ENCODE measurements at regions not wholly inside any gene's neighbourhood (a gene's known extent, or its start where the extent isn't known, plus 50 kb on each side); places are given as distances from the start of the nearest gene placed in this dataset.
A peak's percentile ranks its signal among the peaks of the same experiment; 100 is the strongest.

- Mint-ChIP-seq H3K36me3 (peaks cover 11% of the 10 kb centered on the region), H3K9me3 (peaks cover 2 to 8% of the 10 kb centered on the region in 2 donors), H3K27ac (no peak overlapping the region), H3K27me3 (ENCODE audit: low read depth in 2 of 2) (peaks cover 0 to 7% of the 10 kb centered on the region in 2 donors), H3K4me3 (no peak overlapping the region), H3K4me1 (peaks cover 25 to 26% of the 10 kb centered on the region in 2 donors)
- ATAC-seq (no peak), DNase-seq (no peak)
- WGBS (ENCODE audit: insufficient coverage): 79% methylated on average over 2 of the region's 3 CpGs
- Histone ChIP-seq H3K27ac (ENCODE audit: low read length) (no peak overlapping the region), H3K9me3 (ENCODE audit: control insufficient read depth, insufficient read depth, low read length) (no peaks in the 10 kb centered on the region), H3K4me1 (ENCODE audit: control insufficient read depth, insufficient read depth, low read length) (peaks cover 3% of the 10 kb centered on the region), H3K27me3 (ENCODE audit: control insufficient read depth, insufficient read depth, low read length) (no peaks in the 10 kb centered on the region), H3K4me3 (ENCODE audit: low read length) (no peak overlapping the region), H3K36me3 (ENCODE audit: control insufficient read depth, insufficient read depth, low read length) (no peaks in the 10 kb centered on the region)
- TF ChIP-seq, protein P1, sequence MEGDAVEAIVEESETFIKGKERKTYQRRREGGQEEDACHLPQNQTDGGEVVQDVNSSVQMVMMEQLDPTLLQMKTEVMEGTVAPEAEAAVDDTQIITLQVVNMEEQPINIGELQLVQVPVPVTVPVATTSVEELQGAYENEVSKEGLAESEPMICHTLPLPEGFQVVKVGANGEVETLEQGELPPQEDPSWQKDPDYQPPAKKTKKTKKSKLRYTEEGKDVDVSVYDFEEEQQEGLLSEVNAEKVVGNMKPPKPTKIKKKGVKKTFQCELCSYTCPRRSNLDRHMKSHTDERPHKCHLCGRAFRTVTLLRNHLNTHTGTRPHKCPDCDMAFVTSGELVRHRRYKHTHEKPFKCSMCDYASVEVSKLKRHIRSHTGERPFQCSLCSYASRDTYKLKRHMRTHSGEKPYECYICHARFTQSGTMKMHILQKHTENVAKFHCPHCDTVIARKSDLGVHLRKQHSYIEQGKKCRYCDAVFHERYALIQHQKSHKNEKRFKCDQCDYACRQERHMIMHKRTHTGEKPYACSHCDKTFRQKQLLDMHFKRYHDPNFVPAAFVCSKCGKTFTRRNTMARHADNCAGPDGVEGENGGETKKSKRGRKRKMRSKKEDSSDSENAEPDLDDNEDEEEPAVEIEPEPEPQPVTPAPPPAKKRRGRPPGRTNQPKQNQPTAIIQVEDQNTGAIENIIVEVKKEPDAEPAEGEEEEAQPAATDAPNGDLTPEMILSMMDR (IDR thresholded peaks at IDR 0.05): no peak
- intact Hi-C loops (cut with micrococcal nuclease): no loop called here
Measured at GRCh38 chr21:35477622-35478021, 428.5 kb upstream of the RUNX1 start.

DNA sequence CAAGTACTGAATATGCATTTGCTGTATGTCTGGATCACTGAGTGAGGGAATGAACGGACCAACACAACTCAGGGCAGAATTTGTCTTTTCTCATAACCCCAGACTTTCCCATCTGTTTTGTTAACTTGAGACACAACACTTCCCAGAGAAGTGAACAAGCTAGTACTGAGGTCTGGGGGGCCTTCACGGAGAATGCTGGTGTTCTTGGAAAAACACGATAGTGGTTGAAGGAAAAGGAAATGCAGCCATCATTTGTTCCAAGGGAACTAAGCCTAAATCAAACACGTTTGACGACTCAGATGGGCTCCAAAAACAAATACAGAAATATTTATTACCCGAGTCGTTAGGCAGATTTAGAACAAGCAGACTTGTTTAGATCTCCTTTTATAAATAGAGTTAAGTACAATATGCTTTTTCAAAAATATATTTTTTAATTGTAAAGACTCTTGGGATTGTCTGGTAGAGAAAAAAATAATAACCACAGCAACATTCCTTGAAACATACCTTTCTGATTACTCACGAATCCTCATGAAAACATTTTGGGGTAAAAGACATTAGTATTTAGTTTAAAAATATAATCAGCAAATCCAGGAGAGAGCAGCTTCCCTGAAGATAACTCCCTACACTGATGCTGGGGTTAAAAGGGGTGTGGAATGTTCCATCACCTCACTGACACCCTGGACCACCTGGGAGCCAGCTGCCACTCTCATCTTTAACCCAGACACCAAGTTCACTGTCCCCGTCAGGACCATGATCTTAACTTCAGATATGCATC is 427.7 kb upstream of the RUNX1 start:
- intact Hi-C loops (cut with micrococcal nuclease): no loop called here
- Mint-ChIP-seq H3K4me3 (peak overlapping the region; percentile 17), H3K27ac (peak overlapping the region; percentile 19 to 66), H3K9me3 (peaks cover 2 to 8% of the 10 kb centered on the region in 2 donors), H3K27me3 (ENCODE audit: low read depth in 2 of 2) (peaks cover 0 to 7% of the 10 kb centered on the region in 2 donors), H3K36me3 (peaks cover 11% of the 10 kb centered on the region), H3K4me1 (peaks cover 25 to 26% of the 10 kb centered on the region in 2 donors)
- 80% methylated on average over 3 of the region's 9 CpGs for WGBS (ENCODE audit: insufficient coverage)
- ATAC-seq (no peak), DNase-seq (no peak)
- H3K27me3 ChIP-seq (ENCODE audit: control insufficient read depth, insufficient read depth, low read length): no peaks in the 10 kb centered on the region
- H3K4me3 ChIP-seq (ENCODE audit: low read length): no peak overlapping the region
- H3K36me3 ChIP-seq (ENCODE audit: control insufficient read depth, insufficient read depth, low read length): no peaks in the 10 kb centered on the region
- TF ChIP-seq, protein P1 (IDR thresholded peaks at IDR 0.05): no peak
- H3K4me1 ChIP-seq (ENCODE audit: control insufficient read depth, insufficient read depth, low read length): peaks cover 3% of the 10 kb centered on the region
- H3K9me3 ChIP-seq (ENCODE audit: control insufficient read depth, insufficient read depth, low read length): no peaks in the 10 kb centered on the region
- no peak overlapping the region for H3K27ac ChIP-seq (ENCODE audit: low read length)

DNA sequence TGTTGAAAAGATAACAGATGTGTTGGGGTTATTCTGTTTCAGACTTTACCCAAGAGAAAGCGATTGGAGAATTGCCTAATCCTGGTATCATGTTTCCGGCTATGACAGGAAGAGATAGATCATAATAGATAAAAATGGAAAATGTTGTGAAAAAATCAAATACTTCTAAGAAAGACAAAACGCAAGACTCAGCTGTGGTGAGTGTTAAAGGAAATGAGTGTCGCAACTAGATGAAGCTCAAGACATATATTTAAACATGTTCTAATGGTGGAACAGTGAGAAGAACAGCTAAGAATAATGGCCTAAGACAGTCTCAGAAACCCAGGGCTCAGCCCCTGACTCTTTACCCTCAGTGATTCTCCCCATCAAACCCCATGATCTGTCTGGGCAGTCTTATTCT is 426.7 kb upstream of the RUNX1 start:
- Mint-ChIP-seq H3K27me3 (ENCODE audit: low read depth in 2 of 2) (peaks cover 0 to 7% of the 10 kb centered on the region in 2 donors), H3K4me3 (peak overlapping the region; percentile 14), H3K27ac (peak overlapping the region; percentile 19 to 66), H3K36me3 (peaks cover 11% of the 10 kb centered on the region), H3K9me3 (peaks cover 2 to 8% of the 10 kb centered on the region in 2 donors), H3K4me1 (peaks cover 25 to 26% of the 10 kb centered on the region in 2 donors)
- intact Hi-C loops (cut with micrococcal nuclease): no loop called here
- TF ChIP-seq, protein P1 (IDR thresholded peaks at IDR 0.05): no peak
- H3K27ac ChIP-seq (ENCODE audit: low read length): no peak overlapping the region
- H3K27me3 ChIP-seq (ENCODE audit: control insufficient read depth, insufficient read depth, low read length): no peaks in the 10 kb centered on the region
- no peaks in the 10 kb centered on the region for H3K36me3 ChIP-seq (ENCODE audit: control insufficient read depth, insufficient read depth, low read length)
- peak in 1 of 2 donors; percentile 15 for DNase-seq
- no peaks in the 10 kb centered on the region for H3K9me3 ChIP-seq (ENCODE audit: control insufficient read depth, insufficient read depth, low read length)
- 1% methylated on average over 4 of the region's 4 CpGs for WGBS (ENCODE audit: insufficient coverage)
- ATAC-seq: peak in 2 of 3 donors; percentile 53 to 65
- no peak overlapping the region for H3K4me3 ChIP-seq (ENCODE audit: low read length)
- H3K4me1 ChIP-seq (ENCODE audit: control insufficient read depth, insufficient read depth, low read length): peaks cover 3% of the 10 kb centered on the region

DNA sequence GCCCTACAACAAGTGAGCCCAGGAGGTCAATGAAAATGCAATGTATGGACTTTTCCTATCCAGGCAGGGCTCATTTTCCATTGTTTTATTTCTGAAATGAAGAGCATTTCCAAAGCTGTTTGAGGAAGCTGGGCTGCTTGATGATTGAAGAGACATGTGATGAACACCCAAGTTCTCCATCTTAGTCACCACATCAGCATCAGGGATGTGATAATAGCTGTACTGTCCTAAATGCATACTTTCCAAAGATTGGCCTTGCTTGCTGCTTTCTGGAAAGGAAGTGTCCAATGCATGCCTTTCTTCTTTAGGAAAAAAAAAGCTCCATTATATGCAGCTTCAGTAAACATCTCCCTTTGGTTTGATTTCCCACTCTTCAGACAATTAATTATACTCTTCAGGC is 425.9 kb upstream of the RUNX1 start:
- H3K9me3 Mint-ChIP-seq: peaks cover 2 to 8% of the 10 kb centered on the region in 2 donors
- TF ChIP-seq, protein P1 (IDR thresholded peaks at IDR 0.05): no peak
- H3K27me3 ChIP-seq (ENCODE audit: control insufficient read depth, insufficient read depth, low read length): no peaks in the 10 kb centered on the region
- H3K36me3 ChIP-seq (ENCODE audit: control insufficient read depth, insufficient read depth, low read length): no peaks in the 10 kb centered on the region
- H3K27me3 Mint-ChIP-seq (ENCODE audit: low read depth in 2 of 2): peaks cover 0 to 7% of the 10 kb centered on the region in 2 donors
- no peaks in the 10 kb centered on the region for H3K9me3 ChIP-seq (ENCODE audit: control insufficient read depth, insufficient read depth, low read length)
- H3K36me3 Mint-ChIP-seq: peaks cover 11% of the 10 kb centered on the region
- H3K27ac ChIP-seq (ENCODE audit: low read length): no peak overlapping the region
- ATAC-seq (no peak), DNase-seq (no peak)
- H3K4me1 Mint-ChIP-seq: peaks cover 25 to 26% of the 10 kb centered on the region in 2 donors
- no peak overlapping the region for H3K4me3 Mint-ChIP-seq
- H3K27ac Mint-ChIP-seq: no peak overlapping the region
- H3K4me1 ChIP-seq (ENCODE audit: control insufficient read depth, insufficient read depth, low read length): peaks cover 3% of the 10 kb centered on the region
- intact Hi-C loops (cut with micrococcal nuclease): no loop called here
- no peak overlapping the region for H3K4me3 ChIP-seq (ENCODE audit: low read length)

Data from natural killer cell (primary cell).